Neural progenitor cell (in vitro differentiated cells): ENCODE measurements at regions not wholly inside any gene's neighbourhood (a gene's known extent, or its start where the extent isn't known, plus 50 kb on each side); places are given as distances from the start of the nearest gene placed in this dataset.
"Not testable (repeated sequence)": the region's sequence is repeated elsewhere in the genome, so short reads cannot be mapped to it uniquely, and the experiment has no call there.

Experiments
- DNase-seq: peaks from one replicate; pipeline ENCODE4 v3.0.0-alpha.2; 2016; ENCODE audit warnings: low spot score
- H2AFZ ChIP-seq: fragments of 200-600 bp; sonication (generic); replicated peaks from 2 replicates; pipeline ENCODE4 v1.6.1; 2016; ENCODE audit warnings: antibody characterized with exemption
- H3F3A ChIP-seq: fragments of 200-600 bp; sonication (generic); 2 replicates; pipeline ENCODE4 v1.6.1; 2016; ENCODE audit warnings: antibody characterized with exemption, low read depth
- H3K27ac ChIP-seq: fragments of 200-600 bp; sonication (generic); 2 replicates; pipeline ENCODE4 v1.5.1; 2016; ENCODE audit warnings: mild to moderate bottlenecking
- H3K27me3 ChIP-seq: fragments of 200-600 bp; sonication (generic); 2 replicates; pipeline ENCODE4 v1.6.1; 2016; ENCODE audit warnings: mild to moderate bottlenecking, moderate library complexity
- H3K36me3 ChIP-seq: fragments of 200-600 bp; sonication (generic); 2 replicates; pipeline ENCODE4 v1.5.1; 2016
- H3K4me1 ChIP-seq: fragments of 200-600 bp; sonication (generic); 2 replicates; pipeline ENCODE4 v1.6.1; 2016; ENCODE audit warnings: mixed run types
- H3K4me2 ChIP-seq: fragments of 200-600 bp; sonication (generic); 2 replicates; pipeline ENCODE4 v1.6.1; 2016
- H3K4me3 ChIP-seq: fragments of 200-600 bp; sonication (generic); 2 replicates; pipeline ENCODE4 v1.5.1; 2016
- H3K79me2 ChIP-seq: fragments of 200-600 bp; sonication (generic); 2 replicates; pipeline ENCODE4 v1.6.1; 2016; ENCODE audit warnings: low read depth
- H3K9ac ChIP-seq: fragments of 200-600 bp; sonication (generic); 2 replicates; pipeline ENCODE4 v1.6.1; 2016
- H3K9me3 ChIP-seq: fragments of 200-600 bp; sonication (generic); 2 replicates; pipeline ENCODE4 v1.5.1; 2016; ENCODE audit warnings: low read depth
- H4K20me1 ChIP-seq: fragments of 200-600 bp; sonication (generic); 2 replicates; pipeline ENCODE4 v1.6.1; 2016; ENCODE audit warnings: low read depth
- H3K27ac Mint-ChIP-seq: 3 replicates; pipeline ENCODE4 v1.8.0; 2021; ENCODE audit warnings: mixed read lengths
- H3K27me3 Mint-ChIP-seq: 2 replicates; pipeline ENCODE4 v1.8.0; 2022; ENCODE audit warnings: low read depth, mild to moderate bottlenecking, inconsistent platforms, moderate library complexity, mixed read lengths; ENCODE audit not compliant: insufficient read depth
- H3K36me3 Mint-ChIP-seq: 3 replicates; pipeline ENCODE4 v1.8.0; 2021; ENCODE audit warnings: mixed read lengths
- H3K4me1 Mint-ChIP-seq: 3 replicates; pipeline ENCODE4 v1.8.0; 2021; ENCODE audit warnings: mixed read lengths
- H3K4me3 Mint-ChIP-seq: 3 replicates; pipeline ENCODE4 v1.8.0; 2021; ENCODE audit warnings: mild to moderate bottlenecking, moderate library complexity, mixed read lengths
- H3K9me3 Mint-ChIP-seq: 3 replicates; pipeline ENCODE4 v1.8.0; 2020; ENCODE audit warnings: mixed read lengths
- EZH2 ChIP-seq: fragments of 200-600 bp; sonication (generic); IDR thresholded peaks from 2 replicates; pipeline ENCODE4 v1.6.1; 2017; ENCODE audit warnings: antibody characterized with exemption, mild to moderate bottlenecking, moderate library complexity
- EZH2phosphoT487 ChIP-seq: fragments of 200-600 bp; sonication (generic); IDR thresholded peaks from 2 replicates; pipeline ENCODE4 v1.6.1; 2017; ENCODE audit warnings: antibody characterized with exemption
- TF ChIP-seq, protein P1 (sequence below): fragments of 200-600 bp; sonication (generic); IDR thresholded peaks from 2 replicates; pipeline ENCODE4 v1.5.1; 2017; ENCODE audit warnings: antibody characterized with exemption, mild to moderate bottlenecking

DNA sequence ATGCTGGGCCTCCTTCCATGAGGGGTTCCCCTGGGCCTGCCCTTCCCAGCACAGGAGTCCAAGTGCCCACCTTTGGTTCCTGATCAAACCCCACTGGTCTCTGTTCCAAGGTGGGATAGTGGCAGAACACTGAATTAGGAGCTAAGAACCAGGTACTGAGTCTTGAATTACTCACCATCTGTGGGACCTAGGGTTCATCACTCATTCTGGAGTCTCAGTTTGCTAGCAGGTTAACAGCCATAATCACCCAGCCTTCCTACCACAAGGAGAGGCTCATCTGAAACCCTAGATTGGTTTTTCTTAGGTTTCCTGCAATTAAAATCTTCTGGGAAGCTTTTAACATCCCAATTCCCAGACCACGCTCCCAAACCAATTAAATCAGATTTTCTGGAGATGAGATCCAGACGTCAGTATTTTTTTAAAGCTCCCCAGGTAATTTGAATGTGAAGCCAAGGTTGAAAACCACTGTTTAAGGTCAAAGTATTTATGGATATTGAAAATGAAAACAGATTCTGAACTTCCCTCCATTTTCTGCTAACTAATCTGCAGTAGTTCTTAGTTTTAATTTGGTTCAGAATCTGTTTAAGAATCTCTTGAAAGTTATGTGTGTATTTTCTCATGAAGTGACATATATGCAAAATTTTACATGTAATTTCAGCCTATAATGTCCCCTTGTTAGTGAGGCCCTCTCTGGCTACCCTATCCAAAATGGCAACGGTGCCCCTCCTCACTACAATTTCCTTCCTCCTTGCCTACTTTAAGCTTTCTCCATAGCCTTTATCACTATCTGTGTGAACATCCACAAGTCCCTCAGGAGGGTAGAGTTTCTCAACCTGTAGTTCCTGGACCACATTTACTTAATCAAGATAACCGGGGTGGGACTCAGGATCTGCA lies 166.5 kb upstream of the CXCR4 start:
- no peaks in the 10 kb centered on the region for H3K27me3 ChIP-seq
- no peaks in the 10 kb centered on the region for H3K9me3 ChIP-seq
- DNase-seq, result no peak
- no peak overlapping the region for H3K9ac ChIP-seq
- H3K4me1 Mint-ChIP-seq, result peaks cover 17% of the 10 kb centered on the region
- H3F3A ChIP-seq, result no peaks in the 10 kb centered on the region
- H2AFZ ChIP-seq, result no peak overlapping the region
- H3K27me3 Mint-ChIP-seq, result peaks cover 3% of the 10 kb centered on the region
- no peak overlapping the region for H3K4me3 Mint-ChIP-seq
- H3K4me2 ChIP-seq, result no peak overlapping the region
- no peaks in the 10 kb centered on the region for H4K20me1 ChIP-seq
- no peaks in the 10 kb centered on the region for H3K36me3 ChIP-seq
- H3K79me2 ChIP-seq, result no peaks in the 10 kb centered on the region
- no peak overlapping the region for H3K4me3 ChIP-seq
- TF ChIP-seq EZH2phosphoT487 (no peak), EZH2 (no peak)
- TF ChIP-seq, protein P1, sequence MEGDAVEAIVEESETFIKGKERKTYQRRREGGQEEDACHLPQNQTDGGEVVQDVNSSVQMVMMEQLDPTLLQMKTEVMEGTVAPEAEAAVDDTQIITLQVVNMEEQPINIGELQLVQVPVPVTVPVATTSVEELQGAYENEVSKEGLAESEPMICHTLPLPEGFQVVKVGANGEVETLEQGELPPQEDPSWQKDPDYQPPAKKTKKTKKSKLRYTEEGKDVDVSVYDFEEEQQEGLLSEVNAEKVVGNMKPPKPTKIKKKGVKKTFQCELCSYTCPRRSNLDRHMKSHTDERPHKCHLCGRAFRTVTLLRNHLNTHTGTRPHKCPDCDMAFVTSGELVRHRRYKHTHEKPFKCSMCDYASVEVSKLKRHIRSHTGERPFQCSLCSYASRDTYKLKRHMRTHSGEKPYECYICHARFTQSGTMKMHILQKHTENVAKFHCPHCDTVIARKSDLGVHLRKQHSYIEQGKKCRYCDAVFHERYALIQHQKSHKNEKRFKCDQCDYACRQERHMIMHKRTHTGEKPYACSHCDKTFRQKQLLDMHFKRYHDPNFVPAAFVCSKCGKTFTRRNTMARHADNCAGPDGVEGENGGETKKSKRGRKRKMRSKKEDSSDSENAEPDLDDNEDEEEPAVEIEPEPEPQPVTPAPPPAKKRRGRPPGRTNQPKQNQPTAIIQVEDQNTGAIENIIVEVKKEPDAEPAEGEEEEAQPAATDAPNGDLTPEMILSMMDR, result no peak
- no peak overlapping the region for H3K27ac ChIP-seq
- no peaks in the 10 kb centered on the region for H3K36me3 Mint-ChIP-seq
- H3K9me3 Mint-ChIP-seq, result no peaks in the 10 kb centered on the region
- peaks cover 14% of the 10 kb centered on the region for H3K4me1 ChIP-seq
- H3K27ac Mint-ChIP-seq, result no peak overlapping the region

DNA sequence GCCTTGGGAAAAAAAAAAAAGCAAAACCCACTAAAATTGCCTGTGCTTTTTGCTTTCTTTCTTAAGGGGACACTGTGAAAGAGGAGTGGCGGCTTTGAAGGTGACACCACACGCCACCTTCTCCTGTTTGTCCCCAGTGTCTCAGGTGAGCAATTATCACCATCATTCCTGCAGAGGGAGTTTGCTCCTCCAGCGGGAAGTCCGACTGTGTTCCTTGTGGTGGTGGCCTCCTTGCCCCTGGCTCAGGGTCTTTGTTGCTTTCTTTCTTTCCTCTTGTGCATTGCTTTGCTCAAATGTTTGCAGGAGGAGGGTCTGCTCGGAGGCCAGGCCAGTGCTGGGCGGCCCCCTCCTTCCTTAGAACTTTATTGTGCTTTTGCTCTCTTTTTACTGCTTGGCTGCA lies 164.3 kb upstream of the CXCR4 start:
- H3F3A ChIP-seq, result no peaks in the 10 kb centered on the region
- peaks cover 14% of the 10 kb centered on the region for H3K4me1 ChIP-seq
- H3K9me3 ChIP-seq, result no peaks in the 10 kb centered on the region
- H2AFZ ChIP-seq, result peak overlapping the region; percentile 97
- DNase-seq, result no peak
- no peaks in the 10 kb centered on the region for H3K27me3 ChIP-seq
- TF ChIP-seq EZH2 (no peak), EZH2phosphoT487 (no peak)
- TF ChIP-seq, protein P1, result no peak
- H3K27ac ChIP-seq, result no peak overlapping the region
- H3K36me3 ChIP-seq, result no peaks in the 10 kb centered on the region
- no peak overlapping the region for H3K4me2 ChIP-seq
- Mint-ChIP-seq H3K4me3 (no peak overlapping the region), H3K27ac (peak overlapping the region; percentile 83), H3K4me1 (peaks cover 17% of the 10 kb centered on the region), H3K9me3 (no peaks in the 10 kb centered on the region), H3K36me3 (no peaks in the 10 kb centered on the region), H3K27me3 (peaks cover 3% of the 10 kb centered on the region)
- H3K9ac ChIP-seq, result no peak overlapping the region
- H3K79me2 ChIP-seq, result no peaks in the 10 kb centered on the region
- H4K20me1 ChIP-seq, result no peaks in the 10 kb centered on the region
- H3K4me3 ChIP-seq, result no peak overlapping the region

DNA sequence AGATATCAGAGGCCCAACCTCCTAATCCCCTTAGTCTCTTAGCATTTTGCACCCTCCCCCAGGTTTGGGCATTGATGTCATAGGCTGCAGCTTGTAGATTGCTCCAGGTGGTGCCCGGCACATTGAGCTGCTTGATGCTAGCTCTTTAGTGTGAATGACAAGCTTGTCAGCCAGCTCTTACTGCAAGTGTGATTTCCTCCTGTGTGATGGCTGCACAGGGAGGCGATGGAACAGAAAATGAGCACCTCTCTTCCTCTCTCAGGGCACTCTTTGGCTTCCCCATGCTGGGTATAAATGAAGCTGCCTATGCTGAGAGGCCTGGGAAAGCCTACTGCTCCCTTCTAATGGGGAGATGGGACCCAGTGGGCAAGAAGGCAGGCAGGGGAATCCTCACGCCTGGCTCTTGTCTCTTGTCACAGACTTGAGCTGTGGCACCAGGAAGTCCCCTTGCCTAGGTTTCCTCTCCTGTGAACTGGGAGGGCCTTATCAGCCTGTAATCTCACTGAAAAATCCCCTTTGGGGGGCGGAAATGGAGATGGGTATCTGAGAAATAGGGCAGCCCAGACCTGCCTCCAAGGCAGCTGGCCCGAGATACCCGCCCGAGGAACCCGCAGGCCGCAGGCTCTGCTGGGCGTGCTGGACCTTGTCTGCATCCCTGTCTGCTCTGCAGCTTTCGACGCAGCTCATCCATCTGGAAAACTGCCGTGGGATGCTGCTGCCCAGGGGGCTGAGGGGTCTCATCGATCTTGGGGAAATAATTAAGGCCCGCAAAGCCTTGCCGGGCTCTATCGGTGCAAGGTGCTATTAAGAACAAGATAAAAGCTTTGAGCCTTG lies 163.5 kb upstream of the CXCR4 start:
- Histone ChIP-seq H3K27ac (no peak overlapping the region), H3K9ac (no peak overlapping the region), H3K79me2 (no peaks in the 10 kb centered on the region), H3K4me1 (peaks cover 14% of the 10 kb centered on the region), H3K27me3 (no peaks in the 10 kb centered on the region), H3F3A (no peaks in the 10 kb centered on the region), H3K9me3 (no peaks in the 10 kb centered on the region), H4K20me1 (no peaks in the 10 kb centered on the region), H3K36me3 (no peaks in the 10 kb centered on the region), H2AFZ (peak overlapping the region; percentile 97), H3K4me2 (no peak overlapping the region), H3K4me3 (no peak overlapping the region)
- no peaks in the 10 kb centered on the region for H3K9me3 Mint-ChIP-seq
- no peaks in the 10 kb centered on the region for H3K27me3 Mint-ChIP-seq
- H3K36me3 Mint-ChIP-seq, result no peaks in the 10 kb centered on the region
- TF ChIP-seq EZH2phosphoT487 (no peak), EZH2 (no peak)
- TF ChIP-seq, protein P1, result no peak
- peak overlapping the region; percentile 22 for H3K27ac Mint-ChIP-seq
- H3K4me3 Mint-ChIP-seq, result no peak overlapping the region
- DNase-seq, result no peak
- H3K4me1 Mint-ChIP-seq, result peaks cover 15% of the 10 kb centered on the region

DNA sequence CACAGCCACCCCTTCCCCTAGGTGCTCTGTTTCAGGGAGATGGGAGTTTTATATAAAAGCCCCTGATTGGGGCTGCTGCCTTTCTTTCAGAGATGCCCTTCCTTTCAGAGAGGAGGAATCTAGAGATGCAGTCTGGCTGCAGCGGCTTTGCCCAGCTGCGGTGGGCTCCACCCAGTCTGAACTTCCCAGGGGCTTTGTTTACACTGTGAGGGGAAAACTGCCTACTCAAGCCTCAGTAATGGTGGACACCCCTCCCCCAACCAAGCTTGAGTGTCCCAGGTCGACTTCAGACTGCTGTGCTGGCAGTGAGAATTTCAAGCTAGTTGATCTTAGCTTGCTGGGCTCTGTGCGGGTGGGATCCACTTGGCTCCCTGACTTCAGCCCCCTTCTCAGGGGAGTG lies 148.4 kb upstream of the CXCR4 start:
- H3K4me3 ChIP-seq, H4K20me1 ChIP-seq, H3K4me1 ChIP-seq, H3K9ac ChIP-seq, H3K79me2 ChIP-seq, H3K27me3 Mint-ChIP-seq, H3K36me3 Mint-ChIP-seq, H3K9me3 ChIP-seq, H3K4me3 Mint-ChIP-seq, H3K36me3 ChIP-seq, H3K27me3 ChIP-seq, H3K27ac Mint-ChIP-seq, H3F3A ChIP-seq, H3K27ac ChIP-seq, H3K4me1 Mint-ChIP-seq: not testable (repeated sequence)
- peak overlapping the region; percentile 44 for H3K4me2 ChIP-seq
- peak overlapping the region; percentile 95 for H2AFZ ChIP-seq
- DNase-seq, result peak; percentile 36
- peaks cover 55% of the 10 kb centered on the region for H3K9me3 Mint-ChIP-seq
